ENCODE measurements at regions not wholly inside any gene's neighbourhood (a gene's known extent, or its start where the extent isn't known, plus 50 kb on each side); places are given as distances from the start of the nearest gene placed in this dataset.
A peak's percentile ranks its signal among the peaks of the same experiment; 100 is the strongest.

DNA sequence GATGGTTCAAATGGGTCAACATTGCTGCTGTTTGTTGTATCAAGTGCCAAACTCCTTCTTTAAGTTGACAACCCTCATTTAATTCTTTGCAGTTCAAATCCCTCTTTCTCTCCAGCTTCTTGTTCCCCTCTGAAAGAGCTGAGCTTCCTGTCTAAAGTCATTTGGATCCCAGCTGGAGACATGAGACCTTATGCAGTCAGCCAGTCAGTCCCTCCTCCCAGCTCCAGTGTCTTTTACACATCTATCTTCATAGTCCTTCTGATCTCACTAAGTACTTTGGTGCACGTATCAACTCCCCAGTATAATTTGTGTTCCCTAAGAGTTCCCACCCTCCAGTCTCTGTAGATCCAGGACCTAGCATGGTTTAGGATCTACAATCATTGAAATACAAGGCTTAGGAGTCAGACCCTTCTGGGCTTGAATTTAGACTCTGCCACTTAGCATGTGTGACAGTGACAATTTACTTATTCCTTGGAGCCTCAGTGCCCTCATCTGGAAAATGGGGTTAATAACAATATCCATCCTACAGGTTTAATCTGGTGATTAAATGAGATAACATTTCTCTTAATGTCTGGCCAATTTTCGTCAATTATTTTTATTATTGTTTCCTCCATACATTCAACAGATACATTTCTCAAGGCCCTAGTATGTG, 102.8 kb upstream of the SEMA6D start:
- no peak for DNase-seq (ENCODE audit: low read depth)
- no peak overlapping the region for H3K4me3 ChIP-seq (ENCODE audit: low read depth, low read length)

DNA sequence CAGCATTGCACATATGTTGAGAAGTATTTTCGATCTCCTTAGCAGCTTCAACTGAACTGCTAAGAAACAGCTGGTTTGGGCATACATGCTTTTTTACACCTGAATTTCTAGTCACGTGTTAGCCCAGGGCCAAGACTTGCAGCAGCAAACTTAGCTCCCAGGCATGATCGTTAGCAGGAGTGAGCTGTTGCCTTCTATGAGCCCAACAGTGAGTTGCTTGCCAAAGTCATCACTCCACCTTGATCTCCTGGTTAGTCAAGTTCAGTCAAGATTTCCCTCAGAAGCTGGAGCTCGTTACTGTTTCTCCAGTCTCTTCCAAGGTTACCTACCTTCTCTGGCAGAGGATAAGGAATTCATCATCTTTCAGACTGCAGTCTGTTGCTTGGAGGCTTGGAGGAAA, 100.4 kb upstream of the SEMA6D start:
- no peak for DNase-seq (ENCODE audit: low read depth)
- H3K4me3 ChIP-seq (ENCODE audit: low read depth, low read length) = no peak overlapping the region

- DNase-seq (ENCODE audit: low read depth) = no peak
- H3K4me3 ChIP-seq (ENCODE audit: low read depth, low read length) = no peak overlapping the region
These were observed 99.1 kb upstream of the SEMA6D start for GRCh38 chr15:47618241-47618640.

DNA sequence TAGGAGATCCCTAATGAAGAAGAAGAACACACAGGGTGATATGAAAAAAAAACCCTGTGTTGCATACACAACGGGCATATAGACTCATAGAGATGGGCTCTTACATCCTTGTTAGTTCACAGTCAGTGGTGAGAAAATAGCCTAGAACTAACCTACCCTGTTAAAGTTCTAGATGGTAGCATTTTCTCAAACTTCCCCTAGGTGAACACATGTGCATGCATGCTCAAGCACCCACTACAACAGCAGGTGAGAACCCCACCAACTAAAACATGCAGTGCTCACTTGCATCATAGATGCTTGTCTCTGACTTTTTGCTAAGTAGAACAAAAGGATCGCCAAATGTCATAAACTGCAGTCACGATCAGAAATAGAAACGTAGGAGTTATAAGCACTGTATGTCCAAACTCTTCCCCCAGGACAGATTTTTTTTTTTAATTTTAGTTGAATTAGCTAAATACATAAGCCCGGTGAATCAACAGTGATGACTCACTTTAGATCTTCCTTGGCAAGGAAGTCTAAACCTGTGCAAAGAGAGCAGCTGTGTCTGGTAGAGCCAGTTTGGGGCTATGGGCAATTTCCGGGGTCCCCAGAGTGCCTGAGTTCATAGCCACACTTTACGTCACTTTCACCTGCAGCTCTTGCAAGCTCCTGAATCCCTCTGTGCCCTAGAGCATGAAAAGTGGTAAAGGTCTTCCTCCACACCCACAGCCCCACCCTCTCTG, 96.2 kb upstream of the SEMA6D start:
- peak; percentile 16 for DNase-seq (ENCODE audit: low read depth)
- no peak overlapping the region for H3K4me3 ChIP-seq (ENCODE audit: low read depth, low read length)

DNA sequence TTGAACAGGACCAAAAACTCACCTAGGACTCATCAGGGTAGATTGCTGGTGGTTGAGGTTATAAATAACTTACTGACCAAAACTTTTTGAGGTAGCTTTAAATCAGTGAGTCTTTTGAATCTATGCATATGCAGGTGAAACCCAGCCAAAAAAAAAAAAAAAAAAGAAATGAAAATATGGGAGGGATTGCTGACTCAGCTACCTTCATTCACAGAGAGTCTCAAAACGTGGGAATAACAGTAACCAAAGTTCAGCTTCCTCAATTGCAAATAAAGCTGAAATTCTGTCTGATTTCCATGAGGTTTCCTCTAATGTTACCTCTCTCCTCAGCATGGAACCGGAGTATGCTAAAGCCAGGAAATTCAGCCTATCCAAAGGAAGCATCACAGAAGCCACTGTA, 95.2 kb upstream of the SEMA6D start:
- H3K4me3 ChIP-seq (ENCODE audit: low read depth, low read length) = no peak overlapping the region
- no peak for DNase-seq (ENCODE audit: low read depth)

DNA sequence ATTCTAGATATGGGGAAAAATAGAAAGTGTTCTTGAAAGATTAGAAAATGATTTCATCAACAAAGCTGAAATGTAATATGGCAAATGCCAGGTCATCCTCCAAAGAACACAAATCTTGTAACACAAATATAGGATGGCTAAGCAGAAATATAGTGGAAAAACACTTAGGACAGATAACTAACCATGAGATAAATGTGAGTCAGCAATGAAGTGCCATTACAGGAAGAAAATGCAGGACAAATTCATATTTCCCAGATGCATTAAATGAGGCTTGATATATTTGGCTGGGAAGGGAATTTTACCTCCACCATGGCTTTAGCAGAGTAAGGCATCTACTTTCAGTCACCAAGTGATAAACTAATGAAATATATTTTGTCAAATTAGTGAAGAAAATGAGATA, 92.8 kb upstream of the SEMA6D start:
- DNase-seq (ENCODE audit: low read depth) = no peak

GRCh38 chr15:47639042-47639441, 78.3 kb upstream of the SEMA6D start:
- DNase-seq (ENCODE audit: low read depth) = no peak
- no peak overlapping the region for H3K4me3 ChIP-seq (ENCODE audit: low read depth, low read length)

More for the DNA sequence above, 92.8 kb upstream of the SEMA6D start:
- no peak overlapping the region for H3K4me3 ChIP-seq (ENCODE audit: low read depth, low read length)

DNA sequence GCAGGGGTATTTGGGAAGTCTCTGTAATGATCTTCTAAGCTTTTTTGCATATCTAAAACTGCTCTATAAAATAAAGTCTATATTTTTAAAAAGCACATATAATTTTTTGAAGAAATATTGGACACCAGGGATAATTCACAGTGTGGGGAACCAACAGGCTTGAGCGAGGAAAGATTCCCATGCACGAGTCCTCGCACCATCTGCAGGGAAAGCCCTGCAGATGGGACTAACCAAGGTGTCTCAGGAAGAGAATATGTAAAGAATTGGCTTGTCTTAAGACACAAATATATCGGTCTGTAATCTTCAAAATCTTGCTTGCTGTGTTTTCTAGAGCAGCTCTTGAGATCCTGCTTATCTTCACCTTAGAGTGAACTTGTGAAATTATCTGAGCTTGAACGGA, 77.2 kb upstream of the SEMA6D start:
- DNase-seq (ENCODE audit: low read depth) = no peak

DNA sequence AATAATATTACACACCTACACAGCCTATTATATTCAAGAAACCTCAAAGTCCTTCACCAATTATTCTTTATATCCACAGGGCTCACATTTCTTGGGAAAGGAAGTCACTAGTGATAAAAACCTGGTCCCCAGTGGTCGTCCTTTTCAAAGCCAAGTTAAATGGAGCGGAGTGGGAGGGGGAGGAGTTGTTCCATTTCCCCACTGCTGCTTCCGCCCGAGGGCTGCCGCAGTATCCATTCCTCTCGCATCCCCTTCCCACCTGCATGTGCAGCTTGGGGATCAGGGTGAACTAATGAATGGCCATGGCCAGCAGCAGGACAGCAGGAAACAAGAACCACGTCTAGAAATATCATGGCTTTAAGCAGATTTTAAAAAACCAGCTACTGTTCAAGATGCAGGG, 76.4 kb upstream of the SEMA6D start:
- DNase-seq (ENCODE audit: low read depth) = no peak
- no peak overlapping the region for H3K4me3 ChIP-seq (ENCODE audit: low read depth, low read length)

More for the DNA sequence above, 77.2 kb upstream of the SEMA6D start:
- no peak overlapping the region for H3K4me3 ChIP-seq (ENCODE audit: low read depth, low read length)

GRCh38 chr15:47644722-47645121, 72.6 kb upstream of the SEMA6D start:
- no peak for DNase-seq (ENCODE audit: low read depth)
- H3K4me3 ChIP-seq (ENCODE audit: low read depth, low read length) = no peak overlapping the region

DNA sequence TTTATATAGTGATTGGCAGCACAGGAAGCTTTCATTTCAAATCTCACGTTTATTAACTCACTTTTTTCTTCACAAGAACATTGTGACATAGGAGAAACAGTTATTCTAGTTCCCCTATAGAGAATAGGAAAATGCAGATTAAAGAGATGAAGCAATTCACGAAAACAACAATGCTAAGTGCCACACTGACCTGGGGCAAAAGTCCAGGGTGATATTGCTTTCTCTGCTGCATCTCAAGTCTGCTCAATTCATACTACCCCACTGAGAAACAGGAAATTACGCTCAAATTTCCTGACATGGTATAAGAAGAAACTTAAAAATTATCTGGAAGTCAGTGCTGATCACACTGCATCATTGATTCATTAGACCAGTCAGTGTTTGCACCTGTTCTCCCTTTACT, 66.7 kb upstream of the SEMA6D start:
- no peak for DNase-seq (ENCODE audit: low read depth)
- H3K4me3 ChIP-seq (ENCODE audit: low read depth, low read length) = no peak overlapping the region

GRCh38 chr15:47652328-47652727, 65.0 kb upstream of the SEMA6D start:
- no peak overlapping the region for H3K4me3 ChIP-seq (ENCODE audit: low read depth, low read length)
- DNase-seq (ENCODE audit: low read depth) = no peak

DNA sequence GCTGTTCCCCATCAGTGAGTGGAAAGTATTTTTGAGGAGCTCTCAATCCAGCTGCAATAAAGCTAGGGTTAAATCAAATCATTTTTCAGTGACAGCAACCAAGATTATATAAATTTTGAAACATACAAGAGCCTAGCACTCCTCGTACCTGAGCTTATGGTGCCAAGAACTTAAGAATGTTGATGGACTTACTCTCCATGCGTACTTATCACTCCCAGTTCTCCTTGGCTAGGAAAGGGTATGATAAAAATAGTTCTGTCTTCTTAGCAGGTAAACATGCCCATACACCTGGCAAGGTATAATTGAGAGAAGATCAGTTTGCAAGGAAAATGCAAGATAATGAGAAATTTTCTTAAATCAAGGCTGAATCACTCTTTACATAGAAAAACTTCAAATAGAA, 64.5 kb upstream of the SEMA6D start:
- no peak for DNase-seq (ENCODE audit: low read depth)

DNA sequence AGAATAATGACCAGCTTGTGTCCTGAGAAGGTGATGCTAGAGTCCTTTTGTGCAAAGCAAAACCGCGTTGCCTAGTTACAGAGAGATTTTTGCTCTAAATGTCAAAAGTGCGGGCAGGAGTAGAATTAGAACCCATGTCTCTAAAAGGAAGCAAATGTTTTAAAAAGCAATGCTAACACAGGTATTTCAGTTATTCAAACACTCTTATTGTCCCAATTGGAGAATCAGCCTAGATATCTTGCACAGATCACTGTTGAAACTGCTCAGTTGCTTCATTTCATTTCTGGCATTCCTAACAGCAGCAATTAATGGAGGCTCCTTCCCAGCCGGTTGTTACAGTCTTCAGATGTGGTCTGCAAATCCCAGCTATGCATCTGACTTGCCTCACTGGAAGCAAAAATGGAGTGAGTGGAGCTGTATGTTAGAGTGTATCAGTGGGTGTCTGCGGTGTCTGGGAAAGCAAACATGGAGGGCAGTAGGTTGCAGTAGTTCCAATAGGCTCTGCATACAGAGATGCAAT, 55.6 kb upstream of the SEMA6D start:
- no peak for DNase-seq (ENCODE audit: low read depth)
- no peak overlapping the region for H3K4me3 ChIP-seq (ENCODE audit: low read depth, low read length)

More for the DNA sequence above, 64.5 kb upstream of the SEMA6D start:
- no peak overlapping the region for H3K4me3 ChIP-seq (ENCODE audit: low read depth, low read length)

GRCh38 chr15:47663101-47663500, 54.2 kb upstream of the SEMA6D start:
- DNase-seq (ENCODE audit: low read depth) = peak; percentile 23

More at GRCh38 chr15:47663101-47663500, 54.2 kb upstream of the SEMA6D start:
- no peak overlapping the region for H3K4me3 ChIP-seq (ENCODE audit: low read depth, low read length)

Data from skeletal muscle cell (primary cell).